ENCODE measurements at regions not wholly inside any gene's neighbourhood (a gene's known extent, or its start where the extent isn't known, plus 50 kb on each side); places are given as distances from the start of the nearest gene placed in this dataset.

GRCh38 chr13:47632311-47632710 is 368.8 kb downstream of the SUCLA2 start:
- TF ChIP-seq CTCF (IDR thresholded peaks at IDR 0.05; ENCODE audit: extremely low read depth in 1 of 2, insufficient read depth in 1 of 2, low read depth in 1 of 2, low read length in 2 of 2) (no peak), EZH2 (IDR thresholded peaks at IDR 0.05; ENCODE audit: borderline replicate concordance, low read depth, low read length, severe bottlenecking) (no peak), POLR2A (IDR thresholded peaks at IDR 0.05; ENCODE audit: low read depth, low read length) (no peak), FOS (IDR thresholded peaks at IDR 0.05; ENCODE audit: borderline replicate concordance, insufficient read depth, low read length) (no peak), MAX (IDR thresholded peaks at IDR 0.05; ENCODE audit: insufficient read depth, insufficient read length) (no peak), MYC (IDR thresholded peaks at IDR 0.05; ENCODE audit: low read depth, low read length) (no peak), POLR2AphosphoS5 (IDR thresholded peaks at IDR 0.05; ENCODE audit: insufficient read depth, low read depth, low read length) (no peak), JUN (IDR thresholded peaks at IDR 0.05; ENCODE audit: borderline replicate concordance, insufficient read depth, insufficient read length, low read depth) (no peak), GATA2 (IDR thresholded peaks at IDR 0.05; ENCODE audit: insufficient read depth, insufficient read length, low read depth, low read length) (no peak)
